SJSA1 (cell line): ENCODE measurements at regions not wholly inside any gene's neighbourhood (a gene's known extent, or its start where the extent isn't known, plus 50 kb on each side); places are given as distances from the start of the nearest gene placed in this dataset.

Source experiments
- DNase-seq, 2 experiments: peaks; one replicate each; pipeline ENCODE4 v3.0.0-alpha.2; 2015 to 2020; ENCODE audit warnings: low spot score in 2 of 2, low read depth in 1 of 2
- H3K27ac ChIP-seq: fragments of 250-450 bp; sonication (Bioruptor Pico); 2 replicates; pipeline ENCODE4 v1.5.1; 2020; ENCODE audit warnings: mild to moderate bottlenecking, moderate library complexity
- H3K27me3 ChIP-seq: fragments of 250-450 bp; sonication (Bioruptor Pico); replicated peaks from 2 replicates; pipeline ENCODE4 v1.5.1; 2020; ENCODE audit warnings: mild to moderate bottlenecking, moderate library complexity
- H3K36me3 ChIP-seq: fragments of 250-450 bp; sonication (Bioruptor Pico); 2 replicates; pipeline ENCODE4 v1.5.1; 2020; ENCODE audit warnings: mild to moderate bottlenecking
- H3K4me1 ChIP-seq: fragments of 250-450 bp; sonication (Bioruptor Pico); replicated peaks from 2 replicates; pipeline ENCODE4 v1.6.1; 2021; ENCODE audit warnings: mild to moderate bottlenecking
- H3K4me3 ChIP-seq: fragments of 250-450 bp; sonication (Bioruptor Pico); 2 replicates; pipeline ENCODE4 v1.5.1; 2020; ENCODE audit warnings: mild to moderate bottlenecking
- H3K9me3 ChIP-seq: fragments of 250-450 bp; sonication (Bioruptor Pico); replicated peaks from 2 replicates; pipeline ENCODE4 v1.5.1; 2020; ENCODE audit warnings: mild to moderate bottlenecking

- H3K4me3 ChIP-seq: no peak overlapping the region
- peaks cover 12% of the 10 kb centered on the region for H3K4me1 ChIP-seq
- DNase-seq: no peak
- H3K9me3 ChIP-seq: no peaks in the 10 kb centered on the region; the same call in 1 of the 2 replicates
- H3K27me3 ChIP-seq: no peaks in the 10 kb centered on the region
- H3K27ac ChIP-seq: no peak overlapping the region
- H3K36me3 ChIP-seq: no peaks in the 10 kb centered on the region
Observed at GRCh38 chr6:43912598-43913371, 142.8 kb downstream of the VEGFA start.

- Histone ChIP-seq H3K9me3 (no peaks in the 10 kb centered on the region), H3K36me3 (no peaks in the 10 kb centered on the region), H3K27ac (no peak overlapping the region), H3K27me3 (no peaks in the 10 kb centered on the region), H3K4me1 (peaks cover 12% of the 10 kb centered on the region), H3K4me3 (no peak overlapping the region)
- DNase-seq: no peak
Observed at GRCh38 chr6:43912116-43912577, 142.1 kb downstream of the VEGFA start.

- Histone ChIP-seq H3K27me3 (no peaks in the 10 kb centered on the region), H3K4me3 (no peak overlapping the region), H3K27ac (no peak overlapping the region), H3K9me3 (no peaks in the 10 kb centered on the region), H3K4me1 (peaks cover 12% of the 10 kb centered on the region), H3K36me3 (no peaks in the 10 kb centered on the region)
- DNase-seq: no peak
Observed at GRCh38 chr6:43911354-43912115, 141.5 kb downstream of the VEGFA start.

- Histone ChIP-seq H3K4me1 (peaks cover 12% of the 10 kb centered on the region), H3K36me3 (no peaks in the 10 kb centered on the region), H3K4me3 (no peak overlapping the region), H3K9me3 (no peaks in the 10 kb centered on the region), H3K27ac (no peak overlapping the region), H3K27me3 (no peaks in the 10 kb centered on the region)
- DNase-seq: no peak
Observed at GRCh38 chr6:43910638-43911353, 140.8 kb downstream of the VEGFA start.

GRCh38 chr6:43910149-43910637 is 140.2 kb downstream of the VEGFA start:
- Histone ChIP-seq H3K9me3 (no peaks in the 10 kb centered on the region), H3K27me3 (no peaks in the 10 kb centered on the region), H3K4me1 (peaks cover 12% of the 10 kb centered on the region), H3K4me3 (no peak overlapping the region), H3K27ac (no peak overlapping the region), H3K36me3 (no peaks in the 10 kb centered on the region)
- no peak for DNase-seq

- Histone ChIP-seq H3K36me3 (no peaks in the 10 kb centered on the region), H3K4me1 (peaks cover 13% of the 10 kb centered on the region), H3K27me3 (no peaks in the 10 kb centered on the region), H3K27ac (no peak overlapping the region), H3K9me3 (no peaks in the 10 kb centered on the region), H3K4me3 (no peak overlapping the region)
- DNase-seq: no peak
Observed at GRCh38 chr6:43909474-43910148, 139.6 kb downstream of the VEGFA start.

GRCh38 chr6:43907789-43908472 is 137.9 kb downstream of the VEGFA start:
- Histone ChIP-seq H3K4me1 (peaks cover 16% of the 10 kb centered on the region), H3K27ac (no peak overlapping the region), H3K27me3 (no peaks in the 10 kb centered on the region), H3K9me3 (no peaks in the 10 kb centered on the region), H3K4me3 (no peak overlapping the region), H3K36me3 (no peaks in the 10 kb centered on the region)
- DNase-seq: no peak

GRCh38 chr6:43907312-43907711 is 137.3 kb downstream of the VEGFA start:
- Histone ChIP-seq H3K9me3 (no peaks in the 10 kb centered on the region), H3K27ac (no peak overlapping the region), H3K27me3 (no peaks in the 10 kb centered on the region), H3K4me1 (peaks cover 16% of the 10 kb centered on the region), H3K36me3 (no peaks in the 10 kb centered on the region), H3K4me3 (no peak overlapping the region)
- no peak for DNase-seq

- Histone ChIP-seq H3K4me1 (peaks cover 4% of the 10 kb centered on the region), H3K9me3 (no peaks in the 10 kb centered on the region), H3K4me3 (no peak overlapping the region), H3K36me3 (no peaks in the 10 kb centered on the region), H3K27ac (no peak overlapping the region), H3K27me3 (no peaks in the 10 kb centered on the region)
- no peak for DNase-seq
Observed at GRCh38 chr6:43904311-43905123, 134.5 kb downstream of the VEGFA start.

GRCh38 chr6:43903739-43904290 is 133.8 kb downstream of the VEGFA start:
- H3K27me3 ChIP-seq: no peaks in the 10 kb centered on the region
- H3K27ac ChIP-seq: no peak overlapping the region
- H3K4me1 ChIP-seq: peaks cover 4% of the 10 kb centered on the region
- no peaks in the 10 kb centered on the region for H3K9me3 ChIP-seq
- no peak for DNase-seq
- no peak overlapping the region for H3K4me3 ChIP-seq
- H3K36me3 ChIP-seq: no peaks in the 10 kb centered on the region

GRCh38 chr6:43901733-43902230 is 131.8 kb downstream of the VEGFA start:
- Histone ChIP-seq H3K27ac (no peak overlapping the region), H3K4me1 (peaks cover 4% of the 10 kb centered on the region)
- no peak for DNase-seq

More at GRCh38 chr6:43901733-43902230, 131.8 kb downstream of the VEGFA start:
- no peaks in the 10 kb centered on the region for H3K36me3 ChIP-seq
- no peaks in the 10 kb centered on the region for H3K27me3 ChIP-seq
- no peaks in the 10 kb centered on the region for H3K9me3 ChIP-seq
- H3K4me3 ChIP-seq: no peak overlapping the region
